Pancreas (tissue), 10 donors: ENCODE measurements at regions not wholly inside any gene's neighbourhood (a gene's known extent, or its start where the extent isn't known, plus 50 kb on each side); places are given as distances from the start of the nearest gene placed in this dataset.

ENCODE experiments used
- ATAC-seq, 4 donors: fragments of 200-7000 bp; cut with Tn5 transposase; one replicate each; pipeline versions ENCODE4 v1.8.0 to v1.9.1; 2020; ENCODE audit warnings: mild to moderate bottlenecking in 4 of 4, moderate library complexity in 4 of 4
- DNase-seq, 6 donors: peaks; one replicate each; pipeline ENCODE4 v3.0.0-alpha.2; 2020
- FAIRE-seq: peaks from 2 replicates; lab custom pipeline; 2012; peaks lifted over from hg19 to GRCh38; lab: Jason Lieb, UNC
- H3K27ac ChIP-seq, 4 donors: fragments of 200-600 bp; sonication (generic); 1 replicate in 3 of 4; 2 replicates in 1 of 4; pipeline versions ENCODE4 v1.5.0 to v1.8.0; 2020
- H3K27me3 ChIP-seq, 4 donors: fragments of 200-600 bp; one replicate each; pipeline ENCODE4 v1.8.0; 2021
- H3K36me3 ChIP-seq, 3 donors: fragments of 200-600 bp; sonication (generic) in 1 of 3; one replicate each; pipeline versions ENCODE4 v1.5.0 to v1.8.0; 2020 to 2021
- H3K4me1 ChIP-seq, 3 donors: fragments of 200-600 bp; one replicate each; pipeline ENCODE4 v1.8.0; 2021
- H3K4me3 ChIP-seq, 4 donors: fragments of 200-600 bp; sonication (generic) in 2 of 4; one replicate each; pipeline versions ENCODE4 v1.5.0 to v1.8.0; 2020 to 2021
- H3K9me3 ChIP-seq, 4 donors: fragments of 200-600 bp; one replicate each; pipeline ENCODE4 v1.8.0; 2021
- WGBS, 2 donors: extraction: QIAGEN DNeasy Blood & Tissue Kit; methylation state at CpG; one replicate each; pipeline ENCODE4 v1.1.7; 2013; 5-methylcytosine and 5-hydroxymethylcytosine counted together
- intact Hi-C, 3 donors: fragments of 100-400 bp; cut with DNase I; formaldehyde crosslinking; loops; one replicate each; pipeline versions ENCODE4 v1.11.1 to v1.14.2; 2022
- TF ChIP-seq, protein P1 (sequence below), 4 donors: fragments of 200-600 bp; sonication (generic) in 3 of 4; IDR thresholded peaks; one replicate each; pipeline versions ENCODE4 v1.5.0 to v1.8.0; 2021; ENCODE audit warnings: antibody characterized with exemption in 4 of 4
- donor health status: healthy with polysubstance abuse.
- donor health status: DM: no; HTN: no; CAD: no; lungs with moderate emphysema.
- donor health status: DM: no; HTN: no; CAD: no.
- donor health status: control.
- donor health status: control.
- donor health status: Bipolar disorder and iron deficiency.
- donor health status: DM: yes; HTN: yes; CAD: no.
- donor health status: DM: no; HTN: no; CAD: no.
- donor health status: DM: no; HTN: no; CAD: no.
- donor health status: DM: yes; HTN: yes; CAD: no.

DNA sequence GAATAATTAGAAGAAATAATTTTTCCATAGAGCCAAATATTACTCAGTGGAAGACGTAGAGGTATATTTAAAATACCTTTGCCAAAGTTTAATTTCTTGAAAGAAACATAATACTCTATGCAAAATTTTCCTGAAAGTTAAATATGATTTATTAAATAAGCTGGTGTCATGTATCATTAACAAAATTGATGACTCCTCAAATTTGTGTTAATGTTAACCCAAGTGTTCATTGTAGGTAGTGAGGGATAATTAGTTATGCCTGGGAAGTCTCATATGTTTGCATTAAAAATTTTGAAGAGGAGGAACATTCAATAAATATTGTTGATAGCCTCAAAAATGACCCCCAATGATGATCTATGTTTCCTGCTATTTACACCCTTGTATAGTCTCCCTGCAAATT is 292.7 kb upstream of the AMOT start:
- no peak for DNase-seq
- TF ChIP-seq, protein P1, sequence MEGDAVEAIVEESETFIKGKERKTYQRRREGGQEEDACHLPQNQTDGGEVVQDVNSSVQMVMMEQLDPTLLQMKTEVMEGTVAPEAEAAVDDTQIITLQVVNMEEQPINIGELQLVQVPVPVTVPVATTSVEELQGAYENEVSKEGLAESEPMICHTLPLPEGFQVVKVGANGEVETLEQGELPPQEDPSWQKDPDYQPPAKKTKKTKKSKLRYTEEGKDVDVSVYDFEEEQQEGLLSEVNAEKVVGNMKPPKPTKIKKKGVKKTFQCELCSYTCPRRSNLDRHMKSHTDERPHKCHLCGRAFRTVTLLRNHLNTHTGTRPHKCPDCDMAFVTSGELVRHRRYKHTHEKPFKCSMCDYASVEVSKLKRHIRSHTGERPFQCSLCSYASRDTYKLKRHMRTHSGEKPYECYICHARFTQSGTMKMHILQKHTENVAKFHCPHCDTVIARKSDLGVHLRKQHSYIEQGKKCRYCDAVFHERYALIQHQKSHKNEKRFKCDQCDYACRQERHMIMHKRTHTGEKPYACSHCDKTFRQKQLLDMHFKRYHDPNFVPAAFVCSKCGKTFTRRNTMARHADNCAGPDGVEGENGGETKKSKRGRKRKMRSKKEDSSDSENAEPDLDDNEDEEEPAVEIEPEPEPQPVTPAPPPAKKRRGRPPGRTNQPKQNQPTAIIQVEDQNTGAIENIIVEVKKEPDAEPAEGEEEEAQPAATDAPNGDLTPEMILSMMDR (IDR thresholded peaks at IDR 0.05): no peak
- WGBS, 2 donors: 33 to 57% methylated on average over 1 of the region's 1 CpG
- Histone ChIP-seq H3K9me3 (no peaks in the 10 kb centered on the region), H3K27ac (no peak overlapping the region), H3K4me1 (no peaks in the 10 kb centered on the region), H3K4me3 (no peak overlapping the region), H3K27me3 (peaks cover 0 to 5% (median 0%) of the 10 kb centered on the region in 4 donors), H3K36me3 (no peaks in the 10 kb centered on the region)
- ATAC-seq: no peak
- intact Hi-C loops: no loop called here
- FAIRE-seq: no peak

DNA sequence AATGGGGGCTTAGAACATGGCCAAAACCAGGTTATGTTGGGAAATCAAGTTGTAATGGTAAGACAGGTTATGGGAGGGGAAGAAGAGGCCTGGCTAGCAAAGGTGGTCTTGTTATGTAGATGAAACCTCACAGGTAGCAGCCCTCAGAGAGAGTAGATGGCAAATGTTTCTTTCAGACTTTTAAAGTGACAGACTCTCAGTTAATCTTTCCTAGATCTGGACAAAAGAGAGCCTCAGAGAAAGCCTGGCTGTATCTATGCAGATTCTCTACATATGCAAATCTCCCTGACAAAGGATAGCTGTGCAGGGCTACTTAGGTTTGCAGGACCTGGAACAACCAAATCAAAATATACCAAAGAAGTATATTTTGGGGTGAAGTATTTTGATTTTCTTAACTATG is 284.1 kb upstream of the AMOT start:
- DNase-seq (no peak), FAIRE-seq (no peak), ATAC-seq (no peak)
- no peaks in the 10 kb centered on the region for H3K9me3 ChIP-seq
- intact Hi-C loops: no loop called here
- no peak overlapping the region for H3K27ac ChIP-seq
- H3K4me1 ChIP-seq: no peaks in the 10 kb centered on the region
- TF ChIP-seq, protein P1 (IDR thresholded peaks at IDR 0.05): no peak
- no peak overlapping the region for H3K4me3 ChIP-seq
- H3K36me3 ChIP-seq: no peaks in the 10 kb centered on the region
- H3K27me3 ChIP-seq: peaks cover 0 to 5% (median 2%) of the 10 kb centered on the region in 4 donors

DNA sequence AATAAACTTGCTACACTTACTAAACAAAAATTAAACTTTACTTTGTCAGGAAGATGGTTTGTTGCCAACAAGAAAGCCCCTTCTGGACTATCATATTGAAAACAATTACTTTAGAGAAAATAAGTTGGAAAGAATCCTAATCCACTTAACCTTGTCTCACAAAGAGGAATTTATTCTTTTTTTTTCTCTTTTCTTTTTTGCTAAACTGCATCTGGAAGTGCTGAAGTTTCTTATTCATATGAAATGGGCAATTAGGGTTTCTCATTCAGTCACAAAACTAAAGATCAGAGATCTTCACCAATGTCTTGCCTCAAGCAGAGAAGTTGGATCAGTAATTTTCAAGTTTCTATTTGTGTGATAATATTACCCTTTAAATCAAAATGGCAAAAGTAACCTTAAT is 234.9 kb upstream of the AMOT start:
- H3K27ac ChIP-seq: no peak overlapping the region
- peaks cover 0 to 10% (median 3%) of the 10 kb centered on the region in 4 donors for H3K27me3 ChIP-seq
- TF ChIP-seq, protein P1 (IDR thresholded peaks at IDR 0.05): no peak
- DNase-seq: no peak
- intact Hi-C loops: no loop called here
- H3K4me1 ChIP-seq: no peaks in the 10 kb centered on the region
- no peak for ATAC-seq
- H3K36me3 ChIP-seq: no peaks in the 10 kb centered on the region
- H3K4me3 ChIP-seq: no peak overlapping the region
- FAIRE-seq: no peak
- no peaks in the 10 kb centered on the region for H3K9me3 ChIP-seq

DNA sequence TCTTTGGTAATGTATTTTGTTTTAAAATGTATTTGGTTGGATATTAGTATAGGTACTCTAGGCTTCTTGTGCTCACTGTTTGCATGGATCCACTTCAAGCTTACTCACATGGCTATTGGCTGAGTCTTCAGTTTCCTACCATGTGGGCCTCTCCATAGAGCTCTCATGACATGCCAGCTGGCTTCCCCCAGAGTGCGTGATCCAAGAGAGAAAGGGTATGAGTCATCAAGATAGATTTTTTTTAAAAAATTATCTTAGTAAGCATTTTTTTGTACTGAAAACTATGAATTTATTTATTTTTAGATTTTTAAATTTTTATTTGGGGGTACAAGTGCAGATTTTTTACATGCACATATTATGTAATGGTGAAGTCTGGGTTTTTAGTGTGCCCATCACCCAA is 219.1 kb upstream of the AMOT start:
- Histone ChIP-seq H3K36me3 (no peaks in the 10 kb centered on the region), H3K27me3 (peaks cover 0 to 3% (median 0%) of the 10 kb centered on the region in 4 donors), H3K9me3 (peaks cover 0 to 6% (median 0%) of the 10 kb centered on the region in 4 donors), H3K4me3 (no peak overlapping the region), H3K27ac (no peak overlapping the region), H3K4me1 (no peaks in the 10 kb centered on the region)
- TF ChIP-seq, protein P1 (IDR thresholded peaks at IDR 0.05): no peak
- no peak for ATAC-seq
- WGBS, 2 donors: 70 to 88% methylated on average over 1 of the region's 1 CpG
- intact Hi-C loops: no loop called here
- DNase-seq: no peak
- no peak for FAIRE-seq

DNA sequence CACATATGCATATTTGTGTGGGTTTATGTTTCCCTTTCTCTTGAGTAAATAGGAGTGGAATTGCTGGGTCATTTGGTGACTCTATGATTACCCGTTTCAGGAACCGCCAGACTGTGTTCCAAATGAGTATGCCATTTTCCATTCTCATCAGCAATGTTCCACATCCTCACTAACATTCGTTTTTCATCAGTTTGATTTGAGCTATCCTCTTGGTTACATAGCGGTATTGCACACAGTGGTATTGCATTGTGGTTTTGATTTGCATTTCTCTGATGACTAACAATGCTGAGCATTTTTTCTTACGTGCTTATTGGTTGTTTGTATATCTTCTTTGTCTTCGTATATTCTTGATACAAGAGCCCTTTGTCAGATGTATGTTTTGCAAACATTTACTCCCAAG is 218.0 kb upstream of the AMOT start:
- intact Hi-C loops: no loop called here
- H3K9me3 ChIP-seq: peaks cover 0 to 6% (median 0%) of the 10 kb centered on the region in 4 donors
- no peak for ATAC-seq
- no peak overlapping the region for H3K4me3 ChIP-seq
- WGBS, 2 donors: 63 to 68% methylated on average over 6 of the region's 6 CpGs
- FAIRE-seq: no peak
- DNase-seq: no peak
- no peak overlapping the region for H3K27ac ChIP-seq
- H3K4me1 ChIP-seq: no peaks in the 10 kb centered on the region
- H3K36me3 ChIP-seq: no peaks in the 10 kb centered on the region
- peaks cover 0 to 3% (median 0%) of the 10 kb centered on the region in 4 donors for H3K27me3 ChIP-seq
- TF ChIP-seq, protein P1 (IDR thresholded peaks at IDR 0.05): no peak
